Common myeloid progenitor, CD34-positive (primary cell): ENCODE measurements at regions not wholly inside any gene's neighbourhood (a gene's known extent, or its start where the extent isn't known, plus 50 kb on each side); places are given as distances from the start of the nearest gene placed in this dataset.
A peak's percentile ranks its signal among the peaks of the same experiment; 100 is the strongest.
"Not testable (repeated sequence)": the region's sequence is repeated elsewhere in the genome, so short reads cannot be mapped to it uniquely, and the experiment has no call there.

Experiments used
- CTCF ChIA-PET: fragments of 350-600 bp; sonication (Branson Sonifier 250); formaldehyde crosslinking; loops from one replicate; lab custom pipeline; 2021; ENCODE audit warnings: antibody characterized with exemption; lab: Charles Lee
- POLR2A ChIA-PET: fragments of 350-600 bp; sonication (Branson Sonifier 250); formaldehyde crosslinking; loops from one replicate; lab custom pipeline; 2021; ENCODE audit warnings: antibody characterized with exemption; lab: Charles Lee
- DNase-seq, 3 donors: peaks; one replicate each; pipeline versions ENCODE4 v3.0.0 to v3.0.0-alpha.2; 2013
- H3K27ac ChIP-seq, 2 experiments: 1 replicate in 1 of 2; 2 replicates in 1 of 2; pipeline ENCODE4 v1.7.0; 2013; ENCODE audit warnings: inconsistent platforms in 2 of 2, low read length in 2 of 2, mild to moderate bottlenecking in 2 of 2, low read depth in 1 of 2, moderate library complexity in 1 of 2; ENCODE audit not compliant: severe bottlenecking in 2 of 2, insufficient read depth in 1 of 2, poor library complexity in 1 of 2
- H3K27me3 ChIP-seq, 5 experiments: replicated peaks in 2 of 5; 1 replicate in 3 of 5; 2 replicates in 2 of 5; pipeline versions ENCODE4 v1.6.1 to v1.7.0; 2013; ENCODE audit warnings: low read length in 4 of 5, mild to moderate bottlenecking in 2 of 5, moderate library complexity in 2 of 5, inconsistent platforms in 1 of 5; ENCODE audit not compliant: insufficient read depth in 5 of 5, control insufficient read depth in 4 of 5
- H3K36me3 ChIP-seq, 4 experiments: 1 replicate in 2 of 4; 2 replicates in 2 of 4; pipeline versions ENCODE4 v1.6.1 to v1.7.0; 2013; ENCODE audit warnings: low read length in 3 of 4, control low read depth in 1 of 4, mild to moderate bottlenecking in 1 of 4; ENCODE audit not compliant: control insufficient read depth in 4 of 4, insufficient read depth in 4 of 4
- H3K4me1 ChIP-seq, 4 experiments: 1 replicate in 3 of 4; 2 replicates in 1 of 4; pipeline versions ENCODE4 v1.6.1 to v1.7.1; 2013; ENCODE audit warnings: low read length in 3 of 4, mild to moderate bottlenecking in 3 of 4, control low read depth in 1 of 4, inconsistent platforms in 1 of 4, moderate library complexity in 1 of 4; ENCODE audit not compliant: control insufficient read depth in 4 of 4, insufficient read depth in 4 of 4; ENCODE audit errors: control extremely low read depth in 1 of 4
- H3K4me3 ChIP-seq, 7 experiments: 1 replicate in 4 of 7; 2 replicates in 3 of 7; pipeline versions ENCODE4 v1.5.1 to v1.7.0; 2013; ENCODE audit warnings: mild to moderate bottlenecking in 7 of 7, low read length in 6 of 7, moderate library complexity in 6 of 7, inconsistent platforms in 2 of 7, low read depth in 2 of 7, control low read depth in 1 of 7; ENCODE audit not compliant: insufficient read depth in 4 of 7, control insufficient read depth in 1 of 7; ENCODE audit errors: extremely low read depth in 1 of 7
- H3K9me3 ChIP-seq, 5 experiments: 1 replicate in 4 of 5; 2 replicates in 1 of 5; pipeline versions ENCODE4 v1.6.1 to v1.7.1; 2013; ENCODE audit warnings: low read length in 4 of 5, mild to moderate bottlenecking in 2 of 5, inconsistent platforms in 1 of 5, low read depth in 1 of 5, moderate library complexity in 1 of 5; ENCODE audit not compliant: control insufficient read depth in 4 of 5, insufficient read depth in 2 of 5; ENCODE audit errors: control extremely low read depth in 1 of 5
- WGBS: methylation state at CpG from one replicate; pipeline ENCODE4 v1.1.5; 2013; ENCODE audit not compliant: insufficient coverage; 5-methylcytosine and 5-hydroxymethylcytosine counted together

DNA sequence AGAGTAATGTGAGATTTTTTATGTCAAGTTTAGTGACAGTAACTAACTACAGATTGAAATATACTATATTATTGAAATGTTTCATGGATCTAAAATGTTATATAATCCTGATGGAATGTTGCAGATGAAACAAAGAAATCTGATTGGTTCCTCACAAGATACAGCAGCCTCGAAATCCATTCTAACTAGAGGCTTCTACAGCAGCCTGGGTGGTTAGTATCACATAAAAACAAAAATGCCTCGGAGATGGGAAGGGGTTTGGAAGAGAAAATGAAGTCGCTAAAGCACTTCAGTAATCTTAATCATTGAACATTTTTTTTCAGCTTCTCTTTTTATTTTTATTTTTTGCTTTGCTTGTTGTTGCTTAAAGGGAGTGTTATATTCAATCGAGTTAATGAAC lies 75.2 kb downstream of the TANC2 start:
- Histone ChIP-seq H3K9me3 (no peaks in the 10 kb centered on the region), H3K4me1 (peaks cover 0 to 4% (median 0%) of the 10 kb centered on the region in 4 experiments), H3K27me3 (no peaks in the 10 kb centered on the region), H3K4me3 (no peak overlapping the region), H3K36me3 (no peaks in the 10 kb centered on the region), H3K27ac (no peak overlapping the region)
- WGBS: 100% methylated on average over 1 of the region's 4 CpGs
- no peak for DNase-seq
- ChIA-PET POLR2A (no interaction called here), CTCF (interaction anchor here (1.4 kb wide), 1 partner anchor 366 kb away, joined by 3 read pairs; no protein-coding TSS in a partner anchor)

DNA sequence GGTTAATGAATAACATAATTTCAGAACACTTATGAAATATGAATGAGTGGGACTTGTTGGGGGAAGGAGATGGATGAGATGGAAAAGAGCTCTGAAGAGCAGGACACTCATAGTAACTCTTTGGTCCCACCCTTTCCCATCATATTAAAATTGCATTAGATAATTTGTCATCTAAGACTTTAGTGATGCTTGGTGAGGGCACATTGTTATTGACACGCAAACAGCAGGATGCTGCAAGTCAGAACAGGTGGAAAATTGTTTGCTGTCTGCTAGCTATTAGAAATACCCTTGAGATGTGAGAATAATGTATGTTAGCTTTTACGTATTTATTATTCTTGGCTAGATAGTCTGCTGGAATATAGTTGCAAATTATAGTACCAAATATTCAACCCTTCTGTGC lies 75.7 kb downstream of the TANC2 start:
- POLR2A ChIA-PET: no interaction called here
- no peaks in the 10 kb centered on the region for H3K27me3 ChIP-seq
- CTCF ChIA-PET: interaction anchor here (1.4 kb wide), 1 partner anchor 365 kb away, joined by 3 read pairs; no protein-coding TSS in a partner anchor
- no peaks in the 10 kb centered on the region for H3K9me3 ChIP-seq
- peaks cover 0 to 4% (median 0%) of the 10 kb centered on the region in 4 experiments for H3K4me1 ChIP-seq
- H3K4me3 ChIP-seq: no peak overlapping the region
- no peak overlapping the region for H3K27ac ChIP-seq
- WGBS: 90% methylated on average over 1 of the region's 2 CpGs
- no peak for DNase-seq
- no peaks in the 10 kb centered on the region for H3K36me3 ChIP-seq

DNA sequence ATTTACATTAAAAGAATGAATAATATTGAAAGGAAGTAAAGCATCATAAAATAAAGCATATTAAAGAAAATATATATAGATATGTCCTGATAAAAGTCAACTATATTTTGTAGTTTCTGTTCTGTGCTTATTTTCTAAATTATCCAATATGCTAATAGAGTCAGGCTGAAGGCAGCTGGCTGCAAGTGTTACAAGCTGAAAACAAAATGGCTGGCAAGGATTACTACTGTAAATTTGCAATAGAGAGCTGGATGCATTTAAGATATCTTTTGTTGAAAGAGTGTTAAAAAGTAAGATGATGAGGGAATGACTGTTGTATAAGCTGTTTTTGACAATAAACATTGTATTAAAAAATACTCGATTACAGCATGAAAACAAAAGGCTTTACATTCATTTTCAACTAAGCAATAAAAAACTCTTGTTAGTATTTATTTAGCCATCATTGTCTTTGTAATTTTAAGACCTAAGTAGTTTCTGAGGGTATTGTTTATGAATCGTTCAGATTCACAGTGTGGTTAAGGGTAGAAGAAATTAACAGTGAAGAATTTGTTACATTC lies 76.3 kb downstream of the TANC2 start:
- H3K27ac ChIP-seq: no peak overlapping the region
- WGBS: 20% methylated on average over 1 of the region's 2 CpGs
- no peak for DNase-seq
- no peak overlapping the region for H3K4me3 ChIP-seq
- CTCF ChIA-PET: interaction anchor here (1.4 kb wide), 1 partner anchor 364 kb away, joined by 3 read pairs; no protein-coding TSS in a partner anchor
- H3K27me3 ChIP-seq: no peaks in the 10 kb centered on the region
- no peaks in the 10 kb centered on the region for H3K9me3 ChIP-seq
- H3K4me1 ChIP-seq: peaks cover 0 to 4% (median 0%) of the 10 kb centered on the region in 4 experiments
- POLR2A ChIA-PET: no interaction called here
- H3K36me3 ChIP-seq: no peaks in the 10 kb centered on the region

DNA sequence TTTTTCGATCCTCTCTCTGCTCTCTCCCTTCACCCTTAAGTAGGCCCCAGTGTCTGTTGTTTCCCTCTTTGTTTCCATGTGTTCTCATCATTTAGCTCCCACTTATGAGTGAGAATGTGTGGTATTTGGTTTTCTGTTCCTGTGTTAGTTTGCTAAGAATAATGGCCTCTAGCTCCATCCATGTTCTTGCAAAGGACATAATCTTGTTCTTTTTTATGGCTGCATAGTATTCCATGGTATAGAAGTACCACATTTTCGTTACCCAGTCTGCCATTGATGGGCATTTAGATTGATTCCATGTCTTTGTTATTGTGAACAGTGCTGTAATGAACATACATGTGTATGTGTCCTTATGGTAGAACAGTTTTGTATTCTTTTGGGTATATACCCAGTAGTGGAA lies 91.5 kb downstream of the TANC2 start:
- CTCF ChIA-PET, H3K4me1 ChIP-seq, DNase-seq, H3K27me3 ChIP-seq, H3K9me3 ChIP-seq, POLR2A ChIA-PET, H3K4me3 ChIP-seq, H3K36me3 ChIP-seq, H3K27ac ChIP-seq: not testable (repeated sequence)
- 100% methylated on average over 1 of the region's 2 CpGs for WGBS

DNA sequence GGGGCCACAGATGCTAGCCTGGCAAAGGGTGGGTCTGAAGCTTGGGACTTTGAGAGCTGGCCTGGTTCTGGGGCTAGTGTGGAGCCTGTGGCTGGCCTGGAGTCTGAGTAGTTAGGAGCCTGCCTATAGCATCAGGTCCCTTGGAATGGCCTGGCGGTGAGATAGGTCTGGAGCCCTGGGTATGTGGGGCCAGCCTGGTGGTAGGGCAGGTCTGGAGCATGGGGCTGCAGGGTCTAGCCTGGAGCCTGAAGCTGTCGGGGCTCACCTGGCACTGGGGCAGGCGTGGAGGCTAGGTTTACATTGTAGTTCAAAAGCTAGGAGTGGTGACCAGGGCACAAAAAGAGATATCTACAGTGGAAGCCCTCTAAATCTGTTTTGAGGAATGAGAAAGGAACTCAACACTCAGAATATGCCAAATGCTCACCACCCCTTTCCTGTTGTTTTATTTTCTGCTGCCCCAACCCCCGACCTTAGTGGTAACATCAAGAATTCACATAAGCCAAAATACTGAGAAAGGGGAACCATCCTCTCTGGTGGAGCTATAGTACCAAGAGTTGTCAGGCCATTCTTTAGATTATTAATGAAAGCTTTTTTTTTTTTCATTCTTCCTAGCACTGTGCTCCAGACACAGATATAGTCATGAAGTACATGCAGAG lies 100.3 kb downstream of the TANC2 start:
- H3K27ac ChIP-seq: no peak overlapping the region
- 68% methylated on average over 4 of the region's 4 CpGs for WGBS
- no peaks in the 10 kb centered on the region for H3K9me3 ChIP-seq
- POLR2A ChIA-PET: no interaction called here
- DNase-seq: peak; percentile 14 to 80 (median 72)
- H3K4me3 ChIP-seq: peak overlapping the region in 2 of 7 experiments; percentile 15 to 21
- CTCF ChIA-PET: interaction anchor here (0.7 to 0.8 kb wide), 2 partner anchors 16 to 341 kb away, joined by 3 to 5 read pairs; no protein-coding TSS in a partner anchor
- H3K4me1 ChIP-seq: peaks cover 0 to 31% (median 16%) of the 10 kb centered on the region in 4 experiments
- no peaks in the 10 kb centered on the region for H3K27me3 ChIP-seq
- H3K36me3 ChIP-seq: no peaks in the 10 kb centered on the region

DNA sequence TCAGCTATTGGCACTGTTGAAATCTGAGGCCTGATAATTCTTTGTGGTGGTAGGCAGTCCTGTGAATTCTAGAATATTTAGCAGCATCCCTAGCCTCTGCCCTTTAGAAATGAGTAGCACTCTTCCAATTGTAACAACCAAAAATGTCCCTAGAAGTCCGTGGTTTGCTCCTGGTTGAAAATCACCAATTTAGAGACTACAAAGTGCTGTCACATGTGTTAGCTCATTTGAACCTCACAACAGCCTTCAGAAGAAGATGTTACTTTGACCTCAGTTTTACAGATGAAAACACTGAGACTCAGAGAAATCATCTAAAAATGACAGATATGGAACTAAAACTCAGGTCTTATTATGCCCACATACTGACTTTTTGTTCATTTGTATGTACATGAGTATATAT lies 103.2 kb downstream of the TANC2 start:
- no peak overlapping the region for H3K4me3 ChIP-seq
- no peaks in the 10 kb centered on the region for H3K27me3 ChIP-seq
- no peaks in the 10 kb centered on the region for H3K9me3 ChIP-seq
- DNase-seq: no peak
- WGBS: 100% methylated on average over 1 of the region's 1 CpG
- H3K27ac ChIP-seq: no peak overlapping the region
- no peaks in the 10 kb centered on the region for H3K36me3 ChIP-seq
- ChIA-PET POLR2A (no interaction called here), CTCF (no interaction called here)
- peaks cover 0 to 31% (median 16%) of the 10 kb centered on the region in 4 experiments for H3K4me1 ChIP-seq

GRCh38 chr17:63070031-63070430 lies 104.0 kb downstream of the TANC2 start:
- Histone ChIP-seq H3K27me3 (no peaks in the 10 kb centered on the region), H3K4me1 (peaks cover 0 to 31% (median 16%) of the 10 kb centered on the region in 4 experiments), H3K9me3 (no peaks in the 10 kb centered on the region), H3K36me3 (no peaks in the 10 kb centered on the region), H3K4me3 (no peak overlapping the region), H3K27ac (no peak overlapping the region)
- CTCF ChIA-PET: no interaction called here
- DNase-seq: no peak
- POLR2A ChIA-PET: no interaction called here
- WGBS: no CpG with 5 or more reads among the region's 1 CpG
